GM12878 (cell line): ENCODE measurements at regions not wholly inside any gene's neighbourhood (a gene's known extent, or its start where the extent isn't known, plus 50 kb on each side); places are given as distances from the start of the nearest gene placed in this dataset.

ENCODE experiments used
- ATAC-seq: fragments of 200-7000 bp; cut with Tn5 transposase; 3 replicates; pipeline ENCODE4 v1.9.1; 2020; ENCODE audit warnings: mild to moderate bottlenecking, moderate library complexity
- BruUV-seq: library from RNA; stranded (reverse); fragments of 400-500 nt; replicated peaks from 2 replicates; lab custom pipeline; 2021; lab: Mats Ljungman, UMichigan
- CTCF ChIA-PET: fragments of 300-600 bp; sonication (Branson Sonifier 250); formaldehyde crosslinking; extraction: SDS; loops from one replicate; lab custom pipeline; 2021; ENCODE audit warnings: inconsistent platforms; lab: Yijun Ruan, JAX
- POLR2A ChIA-PET: fragments of 350-600 bp; formaldehyde crosslinking; extraction: SDS; loops from one replicate; lab custom pipeline; 2021; ENCODE audit warnings: inconsistent platforms; lab: Charles Lee
- RAD21 ChIA-PET: fragments of 300-600 bp; sonication (Branson Sonifier 250); formaldehyde crosslinking; loops from one replicate; lab custom pipeline; 2023; ENCODE audit warnings: antibody characterized with exemption; ENCODE audit not compliant: unreplicated experiment; lab: Charles Lee
- SMC1A ChIA-PET: fragments of 300-600 bp; sonication (Branson Sonifier 250); formaldehyde crosslinking; loops from one replicate; lab custom pipeline; 2023; ENCODE audit not compliant: unreplicated experiment, uncharacterized antibody; lab: Charles Lee
- DNase-seq: peaks from one replicate; pipeline ENCODE4 v3.0.0-alpha.2; 2011; ENCODE audit warnings: low read depth, low spot score
- FAIRE-seq: peaks from 3 replicates; lab custom pipeline; 2011; peaks lifted over from hg19 to GRCh38; lab: Jason Lieb, UNC
- H2AFZ ChIP-seq: 2 replicates; pipeline ENCODE4 v1.6.0; 2011; ENCODE audit warnings: low read depth, low read length, control low read depth; ENCODE audit not compliant: control insufficient read depth
- H3K27ac ChIP-seq: 2 replicates; pipeline ENCODE4 v1.5.1; 2011; ENCODE audit warnings: control low read depth; ENCODE audit not compliant: control insufficient read depth, insufficient read depth
- H3K27me3 ChIP-seq, 2 experiments: replicated peaks in 1 of 2; 2 replicates each; pipeline versions ENCODE4 v1.6.0 to v1.6.1; 2011; ENCODE audit warnings: low read length in 1 of 2; ENCODE audit not compliant: control insufficient read depth in 2 of 2, insufficient read depth in 2 of 2
- H3K36me3 ChIP-seq, 2 experiments: 2 replicates each; pipeline ENCODE4 v1.5.1; 2011; ENCODE audit warnings: low read length in 1 of 2; ENCODE audit not compliant: control insufficient read depth in 2 of 2, insufficient read depth in 2 of 2
- H3K4me1 ChIP-seq: 2 replicates; pipeline ENCODE4 v1.6.1; 2011; ENCODE audit warnings: mild to moderate bottlenecking, low read length, moderate library complexity, mixed read lengths; ENCODE audit not compliant: control insufficient read depth, insufficient read depth
- H3K4me2 ChIP-seq: 2 replicates; pipeline ENCODE4 v1.6.0; 2011; ENCODE audit warnings: control low read depth; ENCODE audit not compliant: control insufficient read depth, insufficient read depth
- H3K4me3 ChIP-seq: fragments of 200-600 bp; sonication (generic); 2 replicates; pipeline ENCODE4 v1.5.1; 2016
- H3K79me2 ChIP-seq: 2 replicates; pipeline ENCODE4 v1.6.0; 2011; ENCODE audit warnings: low read length; ENCODE audit not compliant: control insufficient read depth, insufficient read depth
- H3K9ac ChIP-seq: 2 replicates; pipeline ENCODE4 v1.8.0; 2011; ENCODE audit warnings: low read length, control low read depth, mixed read lengths; ENCODE audit not compliant: control insufficient read depth, insufficient read depth
- H3K9me3 ChIP-seq: replicated peaks from 3 replicates; pipeline ENCODE4 v1.5.1; 2011; ENCODE audit warnings: mild to moderate bottlenecking, low read length; ENCODE audit not compliant: control insufficient read depth, insufficient read depth
- H4K20me1 ChIP-seq: 2 replicates; pipeline ENCODE4 v1.6.0; 2011; ENCODE audit not compliant: control insufficient read depth, insufficient read depth
- CHD4 ChIP-seq: fragments of 200-600 bp; sonication (generic); IDR thresholded peaks from 2 replicates; pipeline ENCODE4 v1.6.1; 2016; ENCODE audit warnings: mild to moderate bottlenecking
- GABPA ChIP-seq: IDR thresholded peaks from 2 replicates; pipeline ENCODE4 v1.6.1; 2014; ENCODE audit warnings: antibody characterized with exemption, low read depth, mild to moderate bottlenecking, inconsistent platforms
- IRF4 ChIP-seq: IDR thresholded peaks from 2 replicates; pipeline ENCODE4 v1.6.1; 2011; ENCODE audit warnings: low read depth, low read length
- PML ChIP-seq: IDR thresholded peaks from 2 replicates; pipeline ENCODE4 v1.6.1; 2012; ENCODE audit warnings: low read length, inconsistent platforms
- SMAD1 ChIP-seq: fragments of 450-650 bp; IDR thresholded peaks from 2 replicates; pipeline ENCODE4 v1.6.1; 2018; ENCODE audit warnings: mild to moderate bottlenecking, low read depth; ENCODE audit not compliant: partially characterized antibody
- WRNIP1 ChIP-seq: IDR thresholded peaks from 2 replicates; pipeline ENCODE4 v1.6.1; 2011; ENCODE audit warnings: low read depth, low read length, improper control_type of control experiment, borderline replicate concordance
- WGBS: methylation state at CpG from one replicate; pipeline ENCODE4 v1.1.6; 2016; ENCODE audit warnings: low lambda C conversion rate; ENCODE audit not compliant: insufficient replicate concordance, insufficient coverage; ENCODE audit errors: missing lambda C conversion rate; 5-methylcytosine and 5-hydroxymethylcytosine counted together
- in situ Hi-C: fragments of 300-500 bp; cut with MboI; formaldehyde crosslinking; loops from 9 replicates; pipeline ENCODE4 v1.14.3; 2018; ENCODE audit warnings: mixed read lengths
- intact Hi-C: fragments of 100-400 bp; cut with micrococcal nuclease; formaldehyde crosslinking; loops from one replicate; pipeline ENCODE4 v1.14.2; 2022; ENCODE audit not compliant: unreplicated experiment

DNA sequence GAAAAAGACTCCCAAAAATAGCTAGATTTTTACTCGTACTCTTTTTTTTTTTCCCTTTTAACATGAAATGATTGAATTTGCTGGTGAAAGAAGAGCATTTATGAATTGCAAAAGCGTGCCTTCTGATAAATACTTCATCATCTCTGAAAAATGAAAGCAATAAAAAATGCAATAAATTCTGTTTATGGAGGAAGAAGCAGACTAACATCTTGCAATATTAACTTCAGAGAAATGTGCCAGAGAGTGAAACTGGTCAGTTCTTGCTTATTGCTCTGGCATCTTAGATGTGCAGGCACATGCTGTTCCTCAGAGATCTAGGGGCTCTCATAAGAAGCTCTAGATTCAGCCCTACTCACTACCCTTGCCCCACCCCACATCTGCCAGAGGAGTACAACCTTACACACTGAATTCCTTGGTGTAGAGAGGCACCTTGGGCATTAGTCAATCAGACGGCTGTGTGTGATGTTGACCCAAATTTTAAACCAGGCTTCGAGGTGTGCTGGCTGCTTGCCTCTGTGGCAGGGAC is 891.1 kb upstream of the GHITM start:
- in situ Hi-C loops (no loop called here), intact Hi-C loops (no loop called here)
- FAIRE-seq (no peak), ATAC-seq (no peak), DNase-seq (no peak)
- POLR2A ChIA-PET, result no interaction called here
- no peaks in the 10 kb centered on the region for H4K20me1 ChIP-seq
- no peak overlapping the region for H3K9ac ChIP-seq
- H3K4me2 ChIP-seq, result no peak overlapping the region
- no TSS peak for BruUV-seq
- no peaks in the 10 kb centered on the region for H3K79me2 ChIP-seq
- RAD21 ChIA-PET, result no interaction called here
- no peak overlapping the region for H2AFZ ChIP-seq
- no peak overlapping the region for H3K4me3 ChIP-seq
- CTCF ChIA-PET, result interaction anchor here (0.6 kb wide), 1 partner anchor 96 kb away, joined by 3 read pairs; no protein-coding TSS in a partner anchor
- 5% methylated on average over 4 of the region's 4 CpGs for WGBS
- no peaks in the 10 kb centered on the region for H3K36me3 ChIP-seq
- SMC1A ChIA-PET, result no interaction called here
- TF ChIP-seq CHD4, result no peak
- TF ChIP-seq PML, result no peak
- no peak for TF ChIP-seq IRF4
- H3K27ac ChIP-seq, result no peak overlapping the region
- no peaks in the 10 kb centered on the region for H3K4me1 ChIP-seq
- H3K9me3 ChIP-seq, result no peaks in the 10 kb centered on the region; the same call in 2 of the 3 replicates
- no peaks in the 10 kb centered on the region for H3K27me3 ChIP-seq

- SMC1A ChIA-PET, result no interaction called here
- RAD21 ChIA-PET, result no interaction called here
- no peak for FAIRE-seq
- no peak for ATAC-seq
- no peak overlapping the region for H2AFZ ChIP-seq
- no peaks in the 10 kb centered on the region; the same call in 2 of the 3 replicates for H3K9me3 ChIP-seq
- no peak for DNase-seq
- H3K27me3 ChIP-seq, result no peaks in the 10 kb centered on the region
- WGBS, result 0% methylated on average over 1 of the region's 1 CpG
- no peak overlapping the region for H3K4me2 ChIP-seq
- intact Hi-C loops, result no loop called here
- no peak overlapping the region for H3K4me3 ChIP-seq
- POLR2A ChIA-PET, result no interaction called here
- H3K27ac ChIP-seq, result no peak overlapping the region
- in situ Hi-C loops, result no loop called here
- no peak overlapping the region for H3K9ac ChIP-seq
- CTCF ChIA-PET, result no interaction called here
- no TSS peak for BruUV-seq
- TF ChIP-seq GABPA (no peak), SMAD1 (no peak), WRNIP1 (no peak)
- H4K20me1 ChIP-seq, result no peaks in the 10 kb centered on the region
- no peaks in the 10 kb centered on the region for H3K79me2 ChIP-seq
- H3K4me1 ChIP-seq, result no peaks in the 10 kb centered on the region
- H3K36me3 ChIP-seq, result no peaks in the 10 kb centered on the region
These were observed 888.9 kb upstream of the GHITM start for GRCh38 chr10:83250396-83250795.
